HepG2 (cell line): ENCODE measurements at regions not wholly inside any gene's neighbourhood (a gene's known extent, or its start where the extent isn't known, plus 50 kb on each side); places are given as distances from the start of the nearest gene placed in this dataset.

Experiments
- ATAC-seq: fragments of 200-7000 bp; cut with Tn5 transposase; 3 replicates; pipeline ENCODE4 v1.9.1; 2020; ENCODE audit warnings: mild to moderate bottlenecking, moderate library complexity
- BruUV-seq: library from RNA; stranded (reverse); fragments of 400-500 nt; replicated peaks from 2 replicates; lab custom pipeline; 2021; lab: Mats Ljungman, UMichigan
- CTCF ChIA-PET: fragments of 300-600 bp; formaldehyde crosslinking; extraction: SDS; loops from one replicate; lab custom pipeline; 2021; ENCODE audit warnings: low total read pairs, inconsistent platforms, low intra/inter-chr PET ratio; lab: Yijun Ruan, JAX
- POLR2A ChIA-PET: fragments of 350-600 bp; sonication (Branson Sonifier 250); formaldehyde crosslinking; loops from one replicate; lab custom pipeline; 2020; ENCODE audit warnings: antibody characterized with exemption, inconsistent platforms; lab: Yijun Ruan, JAX
- DNase-seq: peaks from one replicate; pipeline ENCODE4 v3.0.0-alpha.2; 2015; ENCODE audit warnings: low spot score
- FAIRE-seq: peaks from 3 replicates; lab custom pipeline; 2011; peaks lifted over from hg19 to GRCh38; lab: Jason Lieb, UNC
- H2AFZ ChIP-seq: one replicate; pipeline ENCODE4 v1.6.1; 2011; ENCODE audit warnings: low read length, inconsistent platforms
- H3K27ac ChIP-seq: fragments of 300-600 bp; 3 replicates; pipeline ENCODE4 v1.8.0; 2011; ENCODE audit warnings: mixed run types, mild to moderate bottlenecking, mixed read lengths, low read length, inconsistent platforms; ENCODE audit not compliant: insufficient read depth; ENCODE audit errors: extremely low read length
- H3K27me3 ChIP-seq, 2 experiments: fragments of 200-600 bp in 1 of 2; 2 replicates in 1 of 2; 3 replicates in 1 of 2; pipeline versions ENCODE4 v1.6.0 to v1.8.0; 2011; ENCODE audit warnings: low read length in 2 of 2, mild to moderate bottlenecking in 2 of 2, moderate library complexity in 2 of 2, inconsistent platforms in 1 of 2; ENCODE audit not compliant: insufficient read depth in 2 of 2, control insufficient read depth in 1 of 2
- H3K36me3 ChIP-seq, 2 experiments: fragments of 200-600 bp in 1 of 2; replicated peaks in 1 of 2; 2 replicates in 1 of 2; 3 replicates in 1 of 2; pipeline versions ENCODE4 v1.5.1 to v1.8.0; 2011; ENCODE audit warnings: low read length in 2 of 2, inconsistent platforms in 1 of 2; ENCODE audit not compliant: insufficient read depth in 2 of 2, control insufficient read depth in 1 of 2
- H3K4me1 ChIP-seq: 2 replicates; pipeline ENCODE4 v1.5.1; 2012; ENCODE audit warnings: low read length, inconsistent platforms; ENCODE audit not compliant: insufficient read depth
- H3K4me2 ChIP-seq: 2 replicates; pipeline ENCODE4 v1.6.0; 2011; ENCODE audit warnings: low read depth, low read length, inconsistent platforms
- H3K4me3 ChIP-seq, 3 experiments: fragments of 200-600 bp in 1 of 3; sonication (generic), shearing (Covaris generic) in 1 of 3; replicated peaks in 1 of 3; 2 replicates each; pipeline ENCODE4 v1.5.1; 2011 to 2016; ENCODE audit warnings: low read length in 3 of 3, inconsistent platforms in 2 of 3, low read depth in 2 of 3, mild to moderate bottlenecking in 2 of 3, control low read depth in 1 of 3, mixed read lengths in 1 of 3; ENCODE audit not compliant: insufficient read depth in 1 of 3
- H3K79me2 ChIP-seq: one replicate; pipeline ENCODE4 v1.6.1; 2011; ENCODE audit warnings: low read length, inconsistent platforms; ENCODE audit not compliant: insufficient read depth
- H3K9ac ChIP-seq: 2 replicates; pipeline ENCODE4 v1.6.0; 2011; ENCODE audit warnings: mild to moderate bottlenecking, low read depth, low read length, inconsistent platforms; ENCODE audit not compliant: insufficient read depth
- H3K9me3 ChIP-seq: 2 replicates; pipeline ENCODE4 v1.5.1; 2012; ENCODE audit warnings: mild to moderate bottlenecking, low read length
- H4K20me1 ChIP-seq: 2 replicates; pipeline ENCODE4 v1.6.0; 2011; ENCODE audit warnings: inconsistent platforms, mild to moderate bottlenecking, low read length, moderate library complexity; ENCODE audit not compliant: insufficient read depth
- KLF16 ChIP-seq, 2 experiments: sonication (generic) in 1 of 2; formaldehyde crosslinking in 1 of 2; IDR thresholded peaks; 2 replicates each; pipeline versions ENCODE4 v1.6.1 to v1.8.0; 2016 to 2023; ENCODE audit warnings: missing genetic modification reagents in 2 of 2, missing compliant biosample characterization in 1 of 2
- MTF1 ChIP-seq: sonication (generic); formaldehyde crosslinking; IDR thresholded peaks from 2 replicates; pipeline ENCODE4 v1.5.0; 2020; ENCODE audit warnings: missing genetic modification reagents
- NCOA1 ChIP-seq: sonication (generic); formaldehyde crosslinking; IDR thresholded peaks from 2 replicates; pipeline ENCODE4 v1.9.0; 2021; ENCODE audit warnings: missing genetic modification reagents
- PITX1 ChIP-seq: sonication (generic); formaldehyde crosslinking; IDR thresholded peaks from 2 replicates; pipeline ENCODE4 v1.5.1; 2020; ENCODE audit warnings: mild to moderate bottlenecking, missing genetic modification reagents
- SAP130 ChIP-seq: IDR thresholded peaks from 2 replicates; pipeline ENCODE4 v1.6.1; 2016; ENCODE audit warnings: low read depth
- ZMAT3 ChIP-seq: sonication (generic); formaldehyde crosslinking; conservative IDR thresholded peaks from 2 replicates; pipeline ENCODE4 v1.7.0; 2021; ENCODE audit warnings: missing genetic modification reagents
- ZNF230 ChIP-seq: sonication (generic); formaldehyde crosslinking; IDR thresholded peaks from 2 replicates; pipeline ENCODE4 v1.4.0; 2020; ENCODE audit warnings: mild to moderate bottlenecking, missing genetic modification reagents
- ZNF766 ChIP-seq: sonication (generic); formaldehyde crosslinking; IDR thresholded peaks from 2 replicates; pipeline ENCODE4 v1.5.0; 2020; ENCODE audit warnings: missing genetic modification reagents, borderline replicate concordance
- ZNF839 ChIP-seq: sonication (generic); formaldehyde crosslinking; IDR thresholded peaks from 2 replicates; pipeline ENCODE4 v1.4.0; 2020; ENCODE audit warnings: missing genetic modification reagents, mild to moderate bottlenecking, borderline replicate concordance
- WGBS: methylation state at CpG from one replicate; pipeline ENCODE4 v1.1.6; 2017; ENCODE audit warnings: low lambda C conversion rate; 5-methylcytosine and 5-hydroxymethylcytosine counted together
- in situ Hi-C: cut with HindIII; loops from 2 replicates; pipeline ENCODE4 v1.10.0; 2017; ENCODE audit warnings: low pct_unique_long_range_greater_than_20kb; ENCODE audit not compliant: extremely low pct_ligation_motif_present
- intact Hi-C: fragments of 100-400 bp; cut with micrococcal nuclease; formaldehyde crosslinking; loops from one replicate; pipeline ENCODE4 v1.10.0; 2022; ENCODE audit not compliant: unreplicated experiment
- TF ChIP-seq, protein P1 (sequence below): sonication (generic); formaldehyde crosslinking; IDR thresholded peaks from 2 replicates; pipeline ENCODE4 v1.5.1; 2020; ENCODE audit warnings: mild to moderate bottlenecking, missing genetic modification reagents, borderline replicate concordance

DNA sequence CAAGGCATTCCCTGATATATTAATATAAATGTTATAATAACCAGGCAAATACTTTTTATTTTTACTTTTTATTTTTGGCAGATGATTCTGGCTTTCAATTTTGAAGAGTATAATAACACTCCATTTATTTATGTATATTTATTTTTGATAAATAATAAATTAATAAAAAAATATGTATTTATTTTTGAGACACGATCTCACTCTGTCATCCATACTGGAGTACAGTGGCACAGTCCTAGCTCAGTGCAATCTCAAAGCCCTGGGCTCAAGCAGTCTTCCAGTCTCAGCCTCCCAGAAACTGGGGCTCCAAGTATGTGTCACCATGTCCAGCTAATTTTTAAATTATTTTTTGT, 93.4 kb upstream of the ITGA6 start:
- no peaks in the 10 kb centered on the region for H3K9me3 ChIP-seq
- FAIRE-seq: no peak
- no peak for DNase-seq
- H3K36me3 ChIP-seq: no peaks in the 10 kb centered on the region
- H3K4me3 ChIP-seq: no peak overlapping the region
- intact Hi-C loops: no loop called here
- 89% methylated on average over 1 of the region's 1 CpG for WGBS
- CTCF ChIA-PET: no interaction called here
- no peak overlapping the region for H3K9ac ChIP-seq
- H4K20me1 ChIP-seq: no peaks in the 10 kb centered on the region
- no peak overlapping the region for H3K27ac ChIP-seq
- ATAC-seq: no peak
- H3K4me2 ChIP-seq: no peak overlapping the region
- H2AFZ ChIP-seq: no peak overlapping the region
- no peaks in the 10 kb centered on the region; a peak in 1 of 5 replicates for H3K27me3 ChIP-seq
- H3K79me2 ChIP-seq: no peaks in the 10 kb centered on the region
- TF ChIP-seq PITX1 (CRISPR knock-in tag): no peak
- no peak for TF ChIP-seq NCOA1 (CRISPR knock-in tag)
- TF ChIP-seq KLF16 (CRISPR knock-in tag; IDR thresholded peaks at IDR 0.05): no peak
- no peak for TF ChIP-seq ZMAT3 (CRISPR knock-in tag)
- no peak for TF ChIP-seq ZNF230 (CRISPR knock-in tag)
- TF ChIP-seq SAP130 (CRISPR knock-in tag): no peak
- TF ChIP-seq MTF1 (CRISPR knock-in tag): no peak
- TF ChIP-seq ZNF766 (CRISPR knock-in tag): no peak
- no peak for TF ChIP-seq ZNF839 (CRISPR knock-in tag)
- TF ChIP-seq, protein P1, sequence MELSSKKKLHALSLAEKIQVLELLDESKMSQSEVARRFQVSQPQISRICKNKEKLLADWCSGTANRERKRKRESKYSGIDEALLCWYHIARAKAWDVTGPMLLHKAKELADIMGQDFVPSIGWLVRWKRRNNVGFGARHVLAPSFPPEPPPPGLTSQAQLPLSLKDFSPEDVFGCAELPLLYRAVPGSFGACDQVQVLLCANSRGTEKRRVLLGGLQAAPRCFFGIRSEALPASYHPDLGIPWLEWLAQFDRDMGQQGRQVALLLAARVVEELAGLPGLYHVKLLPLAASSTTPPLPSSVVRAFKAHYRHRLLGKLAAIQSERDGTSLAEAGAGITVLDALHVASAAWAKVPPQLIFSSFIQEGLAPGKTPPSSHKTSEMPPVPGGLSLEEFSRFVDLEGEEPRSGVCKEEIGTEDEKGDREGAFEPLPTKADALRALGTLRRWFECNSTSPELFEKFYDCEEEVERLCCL (CRISPR knock-in tag): no peak
- TF ChIP-seq, all 625 proteins: peak for 0
- POLR2A ChIA-PET: no interaction called here
- H3K4me1 ChIP-seq: peaks cover 76% of the 10 kb centered on the region
- in situ Hi-C loops: no loop called here
- BruUV-seq: no TSS peak
